HUES48 (cell line): ENCODE measurements at regions not wholly inside any gene's neighbourhood (a gene's known extent, or its start where the extent isn't known, plus 50 kb on each side); places are given as distances from the start of the nearest gene placed in this dataset.
A peak's percentile ranks its signal among the peaks of the same experiment; 100 is the strongest.
"Not testable (repeated sequence)": the region's sequence is repeated elsewhere in the genome, so short reads cannot be mapped to it uniquely, and the experiment has no call there.

Experiments
- H3K27ac ChIP-seq: one replicate; pipeline ENCODE4 v1.7.0; 2013; ENCODE audit warnings: low read depth, low read length, inconsistent platforms
- H3K27me3 ChIP-seq: 2 replicates; pipeline ENCODE4 v1.6.1; 2013; ENCODE audit warnings: mild to moderate bottlenecking, low read length; ENCODE audit not compliant: control insufficient read depth, insufficient read depth
- H3K36me3 ChIP-seq: 2 replicates; pipeline ENCODE4 v1.6.1; 2013; ENCODE audit warnings: low read length; ENCODE audit not compliant: control insufficient read depth, insufficient read depth
- H3K4me1 ChIP-seq: 2 replicates; pipeline ENCODE4 v1.6.1; 2013; ENCODE audit warnings: mild to moderate bottlenecking, low read length; ENCODE audit not compliant: control insufficient read depth, insufficient read depth
- H3K4me3 ChIP-seq: 2 replicates; pipeline ENCODE4 v1.5.1; 2013; ENCODE audit warnings: mild to moderate bottlenecking, low read depth, low read length
- H3K9ac ChIP-seq: 2 replicates; pipeline ENCODE4 v1.6.1; 2013; ENCODE audit warnings: mild to moderate bottlenecking, low read depth, low read length, moderate library complexity
- H3K9me3 ChIP-seq: 2 replicates; pipeline ENCODE4 v1.6.1; 2013; ENCODE audit warnings: low read length; ENCODE audit not compliant: control insufficient read depth, insufficient read depth

DNA sequence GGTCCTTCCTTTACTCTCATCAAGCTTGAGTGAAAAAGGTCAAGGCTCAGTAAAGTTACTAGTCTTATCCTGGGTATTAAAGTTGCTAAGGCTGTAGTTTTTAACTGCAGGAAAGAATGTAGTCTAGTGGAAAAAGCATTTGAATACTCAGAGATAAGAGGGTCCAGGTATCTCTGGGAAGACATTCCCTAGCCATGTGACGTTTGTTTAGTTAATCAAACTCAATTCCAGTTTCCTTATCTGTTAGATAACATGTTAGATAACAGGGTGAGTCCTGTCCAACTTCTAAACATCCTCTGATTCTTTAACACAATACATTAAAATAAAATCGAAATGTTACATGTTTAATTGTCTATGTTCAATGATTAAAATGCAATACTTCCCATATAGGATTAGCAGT lies 720.7 kb upstream of the LMO3 start:
- Histone ChIP-seq H3K27me3 (no peaks in the 10 kb centered on the region), H3K9me3 (no peaks in the 10 kb centered on the region), H3K4me3 (no peak overlapping the region), H3K27ac (peak overlapping the region; percentile 51), H3K9ac (no peak overlapping the region), H3K4me1 (no peaks in the 10 kb centered on the region), H3K36me3 (no peaks in the 10 kb centered on the region)

DNA sequence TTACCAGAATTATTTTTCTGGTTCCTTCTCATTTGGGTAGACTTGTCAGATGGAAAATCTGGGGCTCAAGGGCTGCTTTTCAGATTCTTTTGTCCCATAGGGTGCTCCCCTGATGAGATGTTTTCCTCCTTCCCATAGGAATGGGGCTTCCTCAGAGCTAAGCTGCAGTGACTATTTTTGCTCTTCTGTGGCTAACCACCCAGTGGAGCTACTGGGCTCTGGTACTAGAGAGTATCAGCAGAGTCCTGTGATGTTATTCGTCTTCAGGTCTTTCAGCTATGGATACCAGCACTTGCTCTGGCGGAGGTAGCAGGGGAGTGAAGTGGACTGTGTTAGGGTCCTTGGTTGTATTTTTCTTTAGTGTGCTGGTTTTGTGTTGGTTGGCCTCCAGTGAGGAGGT lies 716.1 kb upstream of the LMO3 start:
- Histone ChIP-seq H3K36me3 (no peaks in the 10 kb centered on the region), H3K4me1 (no peaks in the 10 kb centered on the region), H3K9me3 (0 out of 2 replicates have a peak, but pooled peaks cover 3% of the 10 kb centered on the region), H3K27ac (no peak overlapping the region), H3K27me3 (no peaks in the 10 kb centered on the region), H3K4me3 (no peak overlapping the region), H3K9ac (no peak overlapping the region)

DNA sequence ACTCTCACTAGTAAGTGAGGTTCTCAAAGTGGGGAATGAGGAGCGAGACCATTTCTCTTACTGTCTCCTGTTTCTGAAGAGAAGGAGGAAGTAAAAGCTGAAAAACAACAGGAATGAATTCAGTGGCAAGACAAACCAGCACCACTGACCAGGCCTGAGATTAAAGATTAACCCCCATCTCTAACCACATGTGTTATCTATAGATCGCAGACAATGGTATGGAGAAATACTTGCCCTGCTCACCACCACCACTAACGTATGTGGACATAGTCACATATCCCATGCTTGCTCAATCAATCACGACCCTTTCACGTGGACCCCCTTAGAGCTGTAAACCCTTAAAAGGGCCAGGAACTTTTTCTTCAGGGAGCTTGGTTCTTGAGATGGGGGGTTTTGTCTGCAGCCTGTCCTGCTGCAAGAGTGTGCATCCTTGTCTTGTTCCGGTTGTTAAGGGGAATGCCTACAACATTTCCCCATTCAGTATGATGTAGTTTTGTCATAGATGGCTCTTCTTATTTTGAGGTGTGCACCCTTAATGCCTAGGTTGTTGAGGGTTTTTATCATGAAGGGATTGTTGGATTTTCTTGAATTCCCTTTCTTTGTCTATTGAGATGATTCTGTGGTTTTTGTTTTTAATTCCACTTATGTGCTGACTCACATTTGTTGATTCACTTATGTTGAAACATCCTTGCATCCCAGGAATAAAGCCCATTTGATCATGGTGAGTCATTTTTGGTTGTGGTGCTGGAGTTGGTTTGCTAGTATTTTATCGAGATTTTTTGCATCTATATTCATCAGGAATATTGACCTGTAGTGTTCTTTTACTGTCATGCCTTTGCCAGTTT lies 698.8 kb upstream of the LMO3 start:
- no peaks in the 10 kb centered on the region for H3K4me1 ChIP-seq
- no peak overlapping the region for H3K9ac ChIP-seq
- no peak overlapping the region for H3K27ac ChIP-seq
- H3K36me3 ChIP-seq = no peaks in the 10 kb centered on the region
- no peak overlapping the region for H3K4me3 ChIP-seq
- no peaks in the 10 kb centered on the region for H3K27me3 ChIP-seq
- peaks cover 11% of the 10 kb centered on the region; the same call in 1 of the 2 replicates for H3K9me3 ChIP-seq

DNA sequence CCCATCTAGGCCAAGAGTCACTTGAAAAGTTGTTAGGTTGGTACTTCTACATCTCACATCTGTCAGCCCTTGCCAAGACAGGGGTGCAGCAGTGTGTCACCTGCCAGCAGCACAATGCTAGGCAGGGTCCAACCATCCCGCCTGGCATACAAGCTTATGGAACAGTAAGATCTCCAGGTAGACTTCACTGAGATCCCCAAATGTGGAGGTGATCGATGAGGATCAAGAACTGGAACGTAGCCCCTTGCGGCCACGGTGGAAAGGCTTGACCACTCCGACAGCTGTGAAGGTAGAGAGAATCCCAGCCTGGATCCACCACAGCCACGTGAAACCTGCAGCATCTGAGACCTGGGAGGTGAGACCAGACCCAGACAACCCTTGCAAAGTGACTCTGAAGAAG lies 696.0 kb upstream of the LMO3 start:
- peaks cover 18% of the 10 kb centered on the region for H3K9me3 ChIP-seq

DNA sequence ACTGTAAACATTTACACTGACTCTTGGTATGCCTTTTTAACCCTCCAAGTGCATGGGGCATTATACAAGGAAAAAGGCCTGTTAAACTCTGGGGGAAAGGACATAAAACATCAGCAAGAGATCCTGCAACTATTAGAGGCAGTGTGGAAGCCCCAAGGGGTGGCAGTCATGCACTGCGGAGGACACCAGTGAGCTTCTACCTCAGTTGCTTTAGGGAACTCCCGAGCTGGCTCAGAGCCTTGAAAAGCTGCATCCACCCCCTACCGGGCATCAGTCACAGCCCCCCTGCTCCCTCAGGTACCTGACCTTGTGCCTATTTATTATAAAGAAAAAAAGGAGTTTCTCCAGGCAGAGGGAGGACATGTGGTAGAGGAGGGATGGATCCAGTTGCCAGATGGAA lies 695.6 kb upstream of the LMO3 start:
- Histone ChIP-seq H3K4me3 (no peak overlapping the region), H3K9me3 (peaks cover 22% of the 10 kb centered on the region), H3K4me1 (no peaks in the 10 kb centered on the region), H3K36me3 (no peaks in the 10 kb centered on the region), H3K27me3 (no peaks in the 10 kb centered on the region), H3K9ac (no peak overlapping the region), H3K27ac (no peak overlapping the region)

More for the DNA sequence above, 696.0 kb upstream of the LMO3 start:
- Histone ChIP-seq H3K4me1 (no peaks in the 10 kb centered on the region), H3K9ac (no peak overlapping the region), H3K36me3 (no peaks in the 10 kb centered on the region), H3K27me3 (no peaks in the 10 kb centered on the region), H3K27ac (no peak overlapping the region), H3K4me3 (no peak overlapping the region)

DNA sequence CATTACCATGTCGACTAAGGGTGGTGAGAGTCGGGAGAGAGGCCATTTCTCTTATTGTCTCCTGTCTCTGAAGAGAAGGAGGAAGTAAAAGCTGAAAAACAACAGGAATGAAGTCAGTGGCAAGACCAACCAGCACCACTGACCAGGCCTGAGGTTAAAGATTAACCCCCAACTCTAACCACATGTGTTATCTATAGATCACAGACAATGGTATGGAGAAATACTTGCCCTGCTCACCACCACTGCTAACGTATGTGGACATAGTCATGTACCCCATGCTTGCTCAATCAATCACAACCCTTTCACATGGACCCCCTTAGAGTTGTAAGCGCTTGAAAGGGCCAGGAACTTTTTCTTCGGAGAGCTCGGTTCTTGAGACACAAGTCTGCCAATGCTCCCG lies 690.9 kb upstream of the LMO3 start:
- Histone ChIP-seq H3K27me3 (no peaks in the 10 kb centered on the region), H3K36me3 (no peaks in the 10 kb centered on the region), H3K9ac (no peak overlapping the region), H3K27ac (no peak overlapping the region), H3K9me3 (peaks cover 19% of the 10 kb centered on the region; the same call in 1 of the 2 replicates), H3K4me3 (no peak overlapping the region), H3K4me1 (no peaks in the 10 kb centered on the region)

DNA sequence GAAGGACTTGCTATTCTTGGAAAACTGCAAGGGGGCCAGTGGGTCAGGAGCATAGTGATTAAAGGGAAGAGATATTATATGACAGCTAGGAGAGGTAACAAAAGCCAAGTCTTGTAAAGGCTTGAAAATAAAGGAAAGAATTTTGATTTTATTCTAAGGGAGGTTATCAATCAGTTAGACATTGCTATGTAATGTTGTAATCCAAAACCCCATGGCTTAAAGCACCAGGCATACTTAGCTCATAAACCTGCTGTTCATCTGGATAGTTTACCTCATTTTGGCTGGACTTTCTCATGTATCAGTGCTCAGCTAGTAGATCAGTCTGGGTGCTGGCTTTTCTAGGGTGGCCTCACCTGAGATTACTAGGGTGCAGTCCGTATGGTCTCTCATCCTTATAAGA lies 680.9 kb upstream of the LMO3 start:
- Histone ChIP-seq H3K4me1 (no peaks in the 10 kb centered on the region), H3K4me3 (no peak overlapping the region), H3K36me3 (no peaks in the 10 kb centered on the region), H3K9me3 (peaks cover 11% of the 10 kb centered on the region), H3K27me3 (no peaks in the 10 kb centered on the region), H3K9ac (no peak overlapping the region), H3K27ac (no peak overlapping the region)

DNA sequence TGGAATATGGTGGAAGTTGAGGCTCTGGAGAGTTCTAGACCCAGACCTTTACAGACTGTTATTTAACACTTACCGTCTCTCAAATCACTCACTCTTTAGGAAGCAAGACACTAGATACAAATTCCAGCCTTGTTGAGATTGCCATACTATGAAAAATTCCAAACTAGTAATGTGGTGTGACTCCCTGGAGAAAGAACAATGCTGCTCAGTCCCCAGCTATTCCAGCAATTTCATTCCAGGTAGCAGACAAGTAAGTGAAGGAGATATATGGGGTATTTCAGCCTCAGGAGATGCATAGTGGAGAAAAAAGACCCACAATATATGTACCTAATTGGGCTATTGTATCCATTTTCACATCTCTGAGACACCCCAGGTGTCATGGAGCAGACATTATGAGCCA lies 678.9 kb upstream of the LMO3 start:
- no peak overlapping the region for H3K4me3 ChIP-seq
- no peaks in the 10 kb centered on the region for H3K4me1 ChIP-seq
- H3K27ac ChIP-seq = no peak overlapping the region
- H3K27me3 ChIP-seq = no peaks in the 10 kb centered on the region
- H3K36me3 ChIP-seq = no peaks in the 10 kb centered on the region
- no peak overlapping the region for H3K9ac ChIP-seq
- H3K9me3 ChIP-seq = peaks cover 11% of the 10 kb centered on the region

DNA sequence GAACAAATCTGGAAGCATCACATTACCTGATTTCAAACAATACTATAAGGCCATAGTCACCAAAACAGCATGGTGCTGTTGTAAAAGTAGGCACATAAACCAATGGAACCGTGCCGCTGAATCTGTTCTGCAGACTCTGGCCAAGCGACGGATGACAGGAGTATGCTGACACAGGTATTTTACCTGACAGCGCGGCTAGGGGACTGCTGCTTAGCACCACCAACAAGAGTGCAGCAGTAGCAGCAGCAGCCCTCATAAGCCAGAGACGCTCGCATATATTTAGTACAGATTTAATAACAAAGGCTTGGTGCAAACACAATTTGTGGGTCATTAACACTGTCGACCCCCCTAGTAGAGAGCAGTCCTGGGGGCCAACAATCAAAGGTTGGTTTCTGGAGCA lies 677.6 kb upstream of the LMO3 start:
- Histone ChIP-seq H3K9me3 (peaks cover 11% of the 10 kb centered on the region), H3K36me3 (no peaks in the 10 kb centered on the region), H3K27me3 (no peaks in the 10 kb centered on the region), H3K4me3 (no peak overlapping the region), H3K27ac (no peak overlapping the region), H3K9ac (no peak overlapping the region), H3K4me1 (no peaks in the 10 kb centered on the region)

DNA sequence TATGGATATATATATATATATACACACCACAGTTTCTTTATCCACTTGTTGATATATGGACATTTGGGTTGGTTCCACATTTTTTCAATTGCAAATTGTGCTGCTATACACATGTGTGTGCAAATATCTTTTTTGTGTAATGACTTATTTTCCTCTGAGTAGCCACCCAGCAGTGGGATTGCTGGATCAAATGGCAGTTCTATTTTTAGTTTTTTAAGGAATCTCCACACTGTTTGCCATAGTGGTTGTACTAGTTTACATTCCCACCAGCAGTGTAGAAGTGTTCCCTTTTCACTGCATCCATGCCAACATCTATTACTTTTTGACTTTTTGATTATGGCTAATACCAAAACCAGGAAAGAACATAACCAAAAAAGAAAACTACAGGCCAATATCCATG lies 676.2 kb upstream of the LMO3 start:
- not testable (repeated sequence) for H3K27ac ChIP-seq, H3K36me3 ChIP-seq, H3K4me1 ChIP-seq, H3K4me3 ChIP-seq, H3K27me3 ChIP-seq, H3K9ac ChIP-seq, H3K9me3 ChIP-seq

DNA sequence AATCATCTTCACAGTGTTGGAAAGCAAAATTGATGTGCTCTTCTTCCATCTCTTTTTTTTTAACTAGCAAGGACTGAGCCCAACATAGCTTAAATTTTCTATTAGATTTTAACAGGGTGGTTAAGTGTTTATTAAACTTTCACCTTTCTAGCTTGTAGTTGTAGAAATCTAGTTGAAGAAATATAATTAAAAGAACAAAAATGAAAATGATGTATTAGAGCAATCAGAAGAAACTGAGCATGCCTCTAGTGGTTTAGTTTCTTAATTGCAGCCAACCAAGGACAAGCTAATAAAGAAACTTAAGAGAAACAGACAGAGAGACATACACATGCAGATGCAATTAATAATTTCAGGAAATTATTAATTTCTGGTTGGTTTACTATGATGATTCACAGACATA lies 673.0 kb upstream of the LMO3 start:
- no peaks in the 10 kb centered on the region for H3K4me1 ChIP-seq
- no peaks in the 10 kb centered on the region for H3K27me3 ChIP-seq
- no peak overlapping the region for H3K27ac ChIP-seq
- no peak overlapping the region for H3K9ac ChIP-seq
- no peak overlapping the region for H3K4me3 ChIP-seq
- H3K36me3 ChIP-seq = no peaks in the 10 kb centered on the region
- no peaks in the 10 kb centered on the region; the same call in 1 of the 2 replicates for H3K9me3 ChIP-seq
